ENCODE measurements at regions not wholly inside any gene's neighbourhood (a gene's known extent, or its start where the extent isn't known, plus 50 kb on each side); places are given as distances from the start of the nearest gene placed in this dataset.

DNA sequence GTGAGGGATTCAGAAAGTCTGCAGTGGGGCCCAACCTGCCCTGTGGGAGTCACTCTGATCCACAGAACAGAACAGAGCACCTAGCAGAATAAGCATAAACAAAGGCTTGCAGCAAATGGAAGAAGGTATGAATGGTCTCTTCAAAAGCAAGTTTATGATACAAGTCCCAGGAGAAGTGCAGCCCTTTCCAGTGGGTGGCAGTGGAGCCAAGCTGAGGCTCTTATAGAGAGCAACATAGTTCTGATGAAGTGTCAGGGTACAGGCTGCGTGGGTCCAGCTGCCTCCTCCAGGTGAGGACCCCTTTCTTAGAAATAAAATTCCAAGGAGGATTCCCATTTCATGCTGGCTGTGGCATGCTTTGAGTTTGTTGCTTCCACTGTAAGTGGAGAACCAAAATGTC lies 88.8 kb upstream of the PAK3 start:
- H3K27ac ChIP-seq (ENCODE audit: low read depth, low read length): no peak overlapping the region
- no peaks in the 10 kb centered on the region for H3K27me3 ChIP-seq (ENCODE audit: control insufficient read depth, insufficient read depth, low read length)
- no peaks in the 10 kb centered on the region for H3K9me3 ChIP-seq (ENCODE audit: control insufficient read depth, insufficient read depth, low read length)
- no peak for DNase-seq (ENCODE audit: low read depth, low spot score)
- ChIA-PET CTCF (no interaction called here), POLR2A (no interaction called here)
- H3K4me3 ChIP-seq (ENCODE audit: low read depth, low read length): no peak overlapping the region
- TF ChIP-seq CTCF (IDR thresholded peaks at IDR 0.05; ENCODE audit: low read depth, low read length): no peak

GRCh38 chrX:111006116-111006515 lies 89.9 kb upstream of the PAK3 start:
- H3K4me3 ChIP-seq (ENCODE audit: low read depth, low read length): no peak overlapping the region
- CTCF ChIA-PET: no interaction called here
- DNase-seq (ENCODE audit: low read depth, low spot score): no peak
- H3K27ac ChIP-seq (ENCODE audit: low read depth, low read length): no peak overlapping the region
- POLR2A ChIA-PET: no interaction called here
- no peak for TF ChIP-seq CTCF (IDR thresholded peaks at IDR 0.05; ENCODE audit: low read depth, low read length)
- H3K27me3 ChIP-seq (ENCODE audit: control insufficient read depth, insufficient read depth, low read length): no peaks in the 10 kb centered on the region
- no peaks in the 10 kb centered on the region for H3K9me3 ChIP-seq (ENCODE audit: control insufficient read depth, insufficient read depth, low read length)

DNA sequence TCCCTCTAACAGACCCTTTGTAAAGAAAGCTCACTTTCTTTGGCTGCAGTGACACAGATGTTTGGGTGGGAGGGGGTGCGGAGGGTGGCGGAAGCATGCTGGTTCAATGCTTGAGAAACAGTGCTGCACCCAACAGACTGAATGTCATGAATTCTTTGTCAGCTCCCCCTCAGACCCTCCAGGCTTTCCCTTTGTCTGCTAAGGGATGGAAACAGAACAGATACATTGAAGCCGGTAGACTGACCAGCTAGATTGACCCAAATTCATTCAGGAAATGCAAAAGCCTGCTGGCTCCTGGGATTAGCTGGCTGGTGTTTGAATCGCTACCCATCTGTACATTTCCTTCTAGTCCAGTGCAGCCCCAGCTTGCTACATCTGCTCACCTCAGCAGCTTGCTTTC lies 90.8 kb upstream of the PAK3 start:
- Histone ChIP-seq H3K27me3 (ENCODE audit: control insufficient read depth, insufficient read depth, low read length) (no peaks in the 10 kb centered on the region), H3K4me3 (ENCODE audit: low read depth, low read length) (no peak overlapping the region), H3K9me3 (ENCODE audit: control insufficient read depth, insufficient read depth, low read length) (no peaks in the 10 kb centered on the region), H3K27ac (ENCODE audit: low read depth, low read length) (no peak overlapping the region)
- ChIA-PET CTCF (no interaction called here), POLR2A (no interaction called here)
- no peak for DNase-seq (ENCODE audit: low read depth, low spot score)
- no peak for TF ChIP-seq CTCF (IDR thresholded peaks at IDR 0.05; ENCODE audit: low read depth, low read length)

- DNase-seq (ENCODE audit: low read depth, low spot score): no peak
- Histone ChIP-seq H3K27me3 (ENCODE audit: control insufficient read depth, insufficient read depth, low read length) (no peaks in the 10 kb centered on the region), H3K27ac (ENCODE audit: low read depth, low read length) (no peak overlapping the region), H3K4me3 (ENCODE audit: low read depth, low read length) (no peak overlapping the region), H3K9me3 (ENCODE audit: control insufficient read depth, insufficient read depth, low read length) (no peaks in the 10 kb centered on the region)
- ChIA-PET CTCF (no interaction called here), POLR2A (no interaction called here)
- no peak for TF ChIP-seq CTCF (IDR thresholded peaks at IDR 0.05; ENCODE audit: low read depth, low read length)
Observed at GRCh38 chrX:111003118-111003517, 92.9 kb upstream of the PAK3 start.

- TF ChIP-seq CTCF (IDR thresholded peaks at IDR 0.05; ENCODE audit: low read depth, low read length): peak; percentile 46
- Histone ChIP-seq H3K4me3 (ENCODE audit: low read depth, low read length) (no peak overlapping the region), H3K27me3 (ENCODE audit: control insufficient read depth, insufficient read depth, low read length) (no peaks in the 10 kb centered on the region), H3K9me3 (ENCODE audit: control insufficient read depth, insufficient read depth, low read length) (no peaks in the 10 kb centered on the region), H3K27ac (ENCODE audit: low read depth, low read length) (no peak overlapping the region)
- CTCF ChIA-PET: interaction anchor here (0.7 to 1.4 kb wide), 3 partner anchors 105 to 110 kb away, joined by 3 to 6 read pairs (median 3); no protein-coding TSS in a partner anchor
- POLR2A ChIA-PET: no interaction called here
- DNase-seq (ENCODE audit: low read depth, low spot score): no peak
Observed at GRCh38 chrX:110992611-110993010, 103.4 kb upstream of the PAK3 start.
